ENCODE measurements at regions not wholly inside any gene's neighbourhood (a gene's known extent, or its start where the extent isn't known, plus 50 kb on each side); places are given as distances from the start of the nearest gene placed in this dataset.

DNA sequence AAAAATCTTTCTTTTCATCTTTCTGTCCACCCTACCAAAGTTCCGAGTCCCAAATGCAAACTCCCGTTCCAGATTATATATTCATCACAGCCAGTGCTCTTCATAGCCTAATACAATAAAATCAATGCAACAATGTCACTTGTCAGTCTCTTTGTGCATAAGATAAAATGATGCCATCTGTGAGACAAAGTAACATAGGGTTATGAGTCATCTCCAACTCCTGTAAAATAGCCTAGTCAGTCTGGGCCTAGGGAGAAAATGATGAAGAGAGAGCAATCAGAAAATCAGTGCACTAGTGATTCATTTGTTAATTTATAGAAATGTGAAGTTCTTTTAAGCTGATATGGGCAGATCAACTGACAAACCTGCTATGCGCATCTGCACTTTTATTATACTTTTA lies 689.1 kb upstream of the DIAPH2 start:
- no peak for TF ChIP-seq POLR2A (IDR thresholded peaks at IDR 0.05)
- TF ChIP-seq, protein P1, sequence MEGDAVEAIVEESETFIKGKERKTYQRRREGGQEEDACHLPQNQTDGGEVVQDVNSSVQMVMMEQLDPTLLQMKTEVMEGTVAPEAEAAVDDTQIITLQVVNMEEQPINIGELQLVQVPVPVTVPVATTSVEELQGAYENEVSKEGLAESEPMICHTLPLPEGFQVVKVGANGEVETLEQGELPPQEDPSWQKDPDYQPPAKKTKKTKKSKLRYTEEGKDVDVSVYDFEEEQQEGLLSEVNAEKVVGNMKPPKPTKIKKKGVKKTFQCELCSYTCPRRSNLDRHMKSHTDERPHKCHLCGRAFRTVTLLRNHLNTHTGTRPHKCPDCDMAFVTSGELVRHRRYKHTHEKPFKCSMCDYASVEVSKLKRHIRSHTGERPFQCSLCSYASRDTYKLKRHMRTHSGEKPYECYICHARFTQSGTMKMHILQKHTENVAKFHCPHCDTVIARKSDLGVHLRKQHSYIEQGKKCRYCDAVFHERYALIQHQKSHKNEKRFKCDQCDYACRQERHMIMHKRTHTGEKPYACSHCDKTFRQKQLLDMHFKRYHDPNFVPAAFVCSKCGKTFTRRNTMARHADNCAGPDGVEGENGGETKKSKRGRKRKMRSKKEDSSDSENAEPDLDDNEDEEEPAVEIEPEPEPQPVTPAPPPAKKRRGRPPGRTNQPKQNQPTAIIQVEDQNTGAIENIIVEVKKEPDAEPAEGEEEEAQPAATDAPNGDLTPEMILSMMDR (IDR thresholded peaks at IDR 0.05 in 4 of 5, conservative IDR thresholded peaks at IDR 0.05 in 1 of 5) = no peak
